ENCODE measurements at regions not wholly inside any gene's neighbourhood (a gene's known extent, or its start where the extent isn't known, plus 50 kb on each side); places are given as distances from the start of the nearest gene placed in this dataset.

DNA sequence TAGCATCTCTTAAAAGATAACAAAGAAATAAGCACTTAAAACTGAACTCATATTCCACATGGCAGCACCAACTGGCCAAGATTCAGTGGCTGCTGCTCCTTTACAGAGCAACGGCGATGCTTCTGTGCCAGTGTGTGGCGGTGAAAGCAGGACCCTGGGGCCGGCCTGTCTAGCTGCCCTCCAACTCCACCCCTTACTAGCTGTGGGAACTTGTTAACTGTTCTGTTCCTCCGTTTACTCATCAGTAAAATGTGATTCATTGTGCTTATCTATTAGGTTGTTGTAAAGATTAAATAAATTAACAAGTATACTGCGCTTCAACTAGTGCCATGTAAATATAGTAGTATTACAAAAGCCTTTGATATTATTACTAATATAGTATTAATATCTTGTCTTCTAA, 133.2 kb downstream of the GDAP2 start:
- FAIRE-seq (no peak), DNase-seq (ENCODE audit: insufficient read length, low spot score) (no peak)

DNA sequence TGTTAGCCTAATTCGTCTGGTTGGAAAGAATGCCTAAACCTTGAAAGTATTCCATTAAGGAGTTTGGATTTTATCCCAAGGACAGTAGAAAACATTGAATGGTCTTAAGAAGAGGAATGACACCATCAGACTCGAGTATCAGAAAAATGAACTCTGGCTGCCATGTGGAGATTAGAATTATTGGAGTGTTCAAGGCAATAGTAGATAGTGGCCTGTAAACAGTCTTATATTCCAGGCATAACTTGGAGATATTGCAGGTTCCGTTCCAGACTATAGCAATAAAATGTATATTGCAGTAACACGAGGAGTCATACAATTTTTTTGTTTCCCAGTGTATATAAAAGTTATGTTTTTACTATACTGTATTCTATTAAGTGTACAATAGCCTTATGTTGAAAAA, 130.9 kb downstream of the GDAP2 start:
- FAIRE-seq: no peak
- no peak for DNase-seq (ENCODE audit: insufficient read length, low spot score)

DNA sequence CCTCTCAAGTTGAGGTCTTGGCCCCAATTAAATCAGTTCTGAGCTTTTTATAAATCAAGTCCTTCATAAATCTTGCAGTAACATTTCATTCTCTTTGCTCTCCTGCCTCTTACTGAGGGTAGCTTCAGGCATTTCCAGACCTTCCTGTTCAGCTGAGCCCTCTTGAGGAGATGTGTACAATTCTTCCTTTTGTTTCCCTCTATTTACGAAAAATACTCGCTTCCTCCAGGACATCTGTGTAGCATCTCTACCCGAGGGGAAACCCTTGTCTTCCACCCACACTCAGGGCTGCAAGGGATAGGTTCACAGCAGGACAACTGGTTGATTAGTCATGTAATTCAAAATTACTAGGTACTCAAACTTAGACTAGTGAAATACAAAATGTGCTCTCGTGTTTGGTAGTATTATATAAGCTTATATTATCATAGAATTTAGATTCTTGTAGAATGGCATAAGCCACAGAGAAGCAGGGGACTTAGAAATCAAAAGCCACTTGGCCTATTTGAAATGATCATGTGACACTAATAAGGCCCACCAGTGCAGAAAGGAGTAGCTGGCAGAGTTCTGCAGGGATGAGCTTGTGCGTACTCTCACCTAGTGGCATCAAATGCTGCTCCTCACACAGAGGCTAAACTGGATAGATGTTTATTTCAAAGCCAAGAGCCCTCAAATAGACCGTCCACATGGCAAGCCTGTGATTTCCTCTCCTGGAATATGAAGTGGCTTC, 126.7 kb downstream of the GDAP2 start:
- no peak for FAIRE-seq
- DNase-seq (ENCODE audit: insufficient read length, low spot score): no peak

- FAIRE-seq: no peak
Measured at GRCh38 chr1:117803318-117803717, 126.1 kb downstream of the GDAP2 start.

DNA sequence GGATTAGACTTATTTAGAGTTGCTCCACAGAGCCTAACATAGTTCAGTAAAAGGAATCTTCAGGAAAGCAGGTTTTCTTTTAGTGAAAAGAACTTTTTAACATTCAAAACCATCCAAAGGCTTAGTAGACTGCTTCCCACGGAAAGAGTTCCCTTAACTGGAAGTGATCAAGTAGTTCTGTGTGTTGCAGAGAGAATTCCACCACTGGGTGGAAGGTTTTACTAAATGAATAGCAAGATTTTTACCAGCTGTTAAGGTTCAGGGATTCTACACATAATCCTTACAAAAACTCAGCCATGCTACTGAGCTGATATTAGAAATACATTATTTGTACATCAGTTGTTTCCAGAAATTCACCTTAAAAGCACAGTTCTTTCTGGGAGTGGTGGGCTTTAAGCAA, 119.7 kb downstream of the GDAP2 start:
- FAIRE-seq (no peak), DNase-seq (ENCODE audit: insufficient read length, low spot score) (no peak)

More at GRCh38 chr1:117803318-117803717, 126.1 kb downstream of the GDAP2 start:
- no peak for DNase-seq (ENCODE audit: insufficient read length, low spot score)

- DNase-seq (ENCODE audit: insufficient read length, low spot score) (no peak), FAIRE-seq (no peak)
Measured at GRCh38 chr1:117810553-117810952, 118.9 kb downstream of the GDAP2 start.

GRCh38 chr1:117812869-117813511, 116.4 kb downstream of the GDAP2 start:
- DNase-seq (ENCODE audit: insufficient read length, low spot score): no peak
- FAIRE-seq: no peak

Data from GM19239 (cell line).